ENCODE measurements at regions not wholly inside any gene's neighbourhood (a gene's known extent, or its start where the extent isn't known, plus 50 kb on each side); places are given as distances from the start of the nearest gene placed in this dataset.

DNA sequence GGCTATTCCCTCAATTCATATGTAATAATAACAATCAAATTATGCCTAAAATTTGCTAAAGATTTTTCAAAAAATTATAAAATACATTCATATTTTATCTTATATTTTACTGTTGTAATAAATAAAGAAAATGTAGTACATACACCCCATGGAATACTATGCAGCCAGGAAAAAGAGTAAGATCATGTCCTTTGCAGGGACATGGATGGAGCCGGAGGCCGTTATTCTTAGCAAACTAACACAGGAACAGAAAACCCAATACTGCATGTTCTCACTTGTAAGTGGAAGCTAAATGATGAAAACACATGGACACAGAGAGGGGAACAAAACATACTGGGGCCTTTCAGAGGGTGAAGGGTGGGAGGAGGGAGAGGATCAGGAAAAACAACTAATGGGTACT, 584.2 kb upstream of the MMS22L start:
- TF ChIP-seq POLR2A (IDR thresholded peaks at IDR 0.05) (no peak), POLR2AphosphoS5 (IDR thresholded peaks at IDR 0.05) (no peak), EP300 (IDR thresholded peaks at IDR 0.05) (no peak)
- TF ChIP-seq, protein P1, sequence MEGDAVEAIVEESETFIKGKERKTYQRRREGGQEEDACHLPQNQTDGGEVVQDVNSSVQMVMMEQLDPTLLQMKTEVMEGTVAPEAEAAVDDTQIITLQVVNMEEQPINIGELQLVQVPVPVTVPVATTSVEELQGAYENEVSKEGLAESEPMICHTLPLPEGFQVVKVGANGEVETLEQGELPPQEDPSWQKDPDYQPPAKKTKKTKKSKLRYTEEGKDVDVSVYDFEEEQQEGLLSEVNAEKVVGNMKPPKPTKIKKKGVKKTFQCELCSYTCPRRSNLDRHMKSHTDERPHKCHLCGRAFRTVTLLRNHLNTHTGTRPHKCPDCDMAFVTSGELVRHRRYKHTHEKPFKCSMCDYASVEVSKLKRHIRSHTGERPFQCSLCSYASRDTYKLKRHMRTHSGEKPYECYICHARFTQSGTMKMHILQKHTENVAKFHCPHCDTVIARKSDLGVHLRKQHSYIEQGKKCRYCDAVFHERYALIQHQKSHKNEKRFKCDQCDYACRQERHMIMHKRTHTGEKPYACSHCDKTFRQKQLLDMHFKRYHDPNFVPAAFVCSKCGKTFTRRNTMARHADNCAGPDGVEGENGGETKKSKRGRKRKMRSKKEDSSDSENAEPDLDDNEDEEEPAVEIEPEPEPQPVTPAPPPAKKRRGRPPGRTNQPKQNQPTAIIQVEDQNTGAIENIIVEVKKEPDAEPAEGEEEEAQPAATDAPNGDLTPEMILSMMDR (IDR thresholded peaks at IDR 0.05): no peak

All from sigmoid colon (tissue), 4 donors.